Nephron progenitor cell (in vitro differentiated cells): ENCODE measurements at regions not wholly inside any gene's neighbourhood (a gene's known extent, or its start where the extent isn't known, plus 50 kb on each side); places are given as distances from the start of the nearest gene placed in this dataset.
"Not testable (repeated sequence)": the region's sequence is repeated elsewhere in the genome, so short reads cannot be mapped to it uniquely, and the experiment has no call there.

ENCODE experiments used
- DNase-seq: peaks from one replicate; pipeline ENCODE4 v3.0.0; 2021
- H3K27ac Mint-ChIP-seq: 2 replicates; pipeline ENCODE4 v1.8.0; 2021; ENCODE audit warnings: mild to moderate bottlenecking, moderate library complexity, mixed read lengths
- H3K27me3 Mint-ChIP-seq: 2 replicates; pipeline ENCODE4 v1.8.0; 2021; ENCODE audit warnings: mild to moderate bottlenecking, low read depth, mixed read lengths; ENCODE audit not compliant: poor library complexity
- H3K36me3 Mint-ChIP-seq: 2 replicates; pipeline ENCODE4 v1.8.0; 2021; ENCODE audit warnings: low read depth, mixed read lengths
- H3K4me1 Mint-ChIP-seq: 2 replicates; pipeline ENCODE4 v1.8.0; 2021; ENCODE audit warnings: mixed read lengths
- H3K4me3 Mint-ChIP-seq: 2 replicates; pipeline ENCODE4 v1.8.0; 2021; ENCODE audit warnings: mild to moderate bottlenecking, moderate library complexity, mixed read lengths
- H3K9me3 Mint-ChIP-seq: 2 replicates; pipeline ENCODE4 v1.8.0; 2021; ENCODE audit warnings: mild to moderate bottlenecking, moderate library complexity, mixed read lengths

DNA sequence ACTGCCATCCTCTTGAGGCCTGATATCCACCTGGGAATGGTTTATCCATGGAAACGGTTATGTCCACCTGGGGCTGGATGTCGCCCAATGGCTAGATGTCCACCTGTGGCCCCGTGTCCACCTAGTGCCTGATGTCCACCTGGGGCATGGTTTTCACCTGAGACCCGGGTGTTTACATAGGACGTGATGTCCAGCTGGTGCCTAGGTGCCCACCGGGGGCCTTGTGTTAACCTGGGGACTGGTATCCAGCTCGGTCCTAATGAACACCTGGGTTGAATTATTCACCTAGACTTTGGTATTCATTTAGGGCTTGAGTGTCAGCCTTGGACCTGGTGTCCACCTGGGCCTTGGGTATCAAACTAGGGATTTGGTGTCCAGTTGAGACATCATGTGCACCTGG lies 202.7 kb downstream of the POTEG start:
- not testable (repeated sequence) for H3K4me1 Mint-ChIP-seq, H3K4me3 Mint-ChIP-seq, DNase-seq, H3K36me3 Mint-ChIP-seq, H3K9me3 Mint-ChIP-seq, H3K27me3 Mint-ChIP-seq, H3K27ac Mint-ChIP-seq

DNA sequence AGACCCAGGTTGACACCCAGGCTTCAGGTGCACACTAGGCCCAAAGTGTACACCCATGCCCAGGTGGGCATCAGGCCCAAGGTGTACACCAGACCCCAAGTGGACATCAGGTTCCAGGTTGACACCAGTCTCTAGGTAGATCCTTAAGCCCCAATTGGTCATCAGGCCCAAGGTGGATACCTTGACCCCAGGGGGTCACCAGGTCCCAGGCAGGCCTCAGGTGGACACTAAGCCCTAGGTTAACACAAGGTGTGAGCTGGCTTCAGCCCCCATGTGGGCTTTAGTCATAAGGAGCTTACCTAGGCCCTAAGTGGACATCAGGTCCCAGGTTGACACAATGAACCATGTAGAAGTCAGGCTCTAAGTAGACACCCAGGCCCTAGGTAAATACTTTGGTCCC lies 200.1 kb downstream of the POTEG start:
- H3K9me3 Mint-ChIP-seq, H3K27ac Mint-ChIP-seq, H3K4me3 Mint-ChIP-seq, H3K4me1 Mint-ChIP-seq, DNase-seq, H3K36me3 Mint-ChIP-seq, H3K27me3 Mint-ChIP-seq: not testable (repeated sequence)

- not testable (repeated sequence) for DNase-seq, H3K36me3 Mint-ChIP-seq, H3K4me3 Mint-ChIP-seq, H3K27me3 Mint-ChIP-seq, H3K9me3 Mint-ChIP-seq, H3K27ac Mint-ChIP-seq, H3K4me1 Mint-ChIP-seq
These were observed 196.5 kb downstream of the POTEG start for GRCh38 chr14:19237656-19238055.

GRCh38 chr14:19238584-19238983 lies 195.6 kb downstream of the POTEG start:
- H3K27ac Mint-ChIP-seq, H3K36me3 Mint-ChIP-seq, H3K27me3 Mint-ChIP-seq, H3K4me3 Mint-ChIP-seq, H3K9me3 Mint-ChIP-seq, H3K4me1 Mint-ChIP-seq, DNase-seq: not testable (repeated sequence)

GRCh38 chr14:19239981-19240380 lies 194.2 kb downstream of the POTEG start:
- not testable (repeated sequence) for H3K27me3 Mint-ChIP-seq, H3K27ac Mint-ChIP-seq, H3K36me3 Mint-ChIP-seq, DNase-seq, H3K4me3 Mint-ChIP-seq, H3K4me1 Mint-ChIP-seq, H3K9me3 Mint-ChIP-seq

- not testable (repeated sequence) for DNase-seq
These were observed 193.8 kb downstream of the POTEG start for GRCh38 chr14:19240387-19240786.

GRCh38 chr14:19241451-19241850 lies 192.7 kb downstream of the POTEG start:
- H3K4me3 Mint-ChIP-seq = not testable (repeated sequence)

More at GRCh38 chr14:19240387-19240786, 193.8 kb downstream of the POTEG start:
- not testable (repeated sequence) for H3K4me1 Mint-ChIP-seq, H3K4me3 Mint-ChIP-seq, H3K27me3 Mint-ChIP-seq, H3K9me3 Mint-ChIP-seq, H3K27ac Mint-ChIP-seq, H3K36me3 Mint-ChIP-seq

GRCh38 chr14:19242529-19242928 lies 191.6 kb downstream of the POTEG start:
- not testable (repeated sequence) for H3K9me3 Mint-ChIP-seq, H3K27ac Mint-ChIP-seq, H3K4me1 Mint-ChIP-seq, H3K36me3 Mint-ChIP-seq, H3K27me3 Mint-ChIP-seq, H3K4me3 Mint-ChIP-seq, DNase-seq

More at GRCh38 chr14:19241451-19241850, 192.7 kb downstream of the POTEG start:
- not testable (repeated sequence) for H3K27ac Mint-ChIP-seq, H3K27me3 Mint-ChIP-seq, H3K9me3 Mint-ChIP-seq, DNase-seq, H3K4me1 Mint-ChIP-seq, H3K36me3 Mint-ChIP-seq

- DNase-seq, H3K9me3 Mint-ChIP-seq, H3K4me3 Mint-ChIP-seq, H3K27ac Mint-ChIP-seq, H3K36me3 Mint-ChIP-seq, H3K27me3 Mint-ChIP-seq, H3K4me1 Mint-ChIP-seq: not testable (repeated sequence)
These were observed 167.2 kb downstream of the POTEG start for GRCh38 chr14:19266908-19267307.

GRCh38 chr14:19267636-19268035 lies 166.5 kb downstream of the POTEG start:
- not testable (repeated sequence) for H3K4me3 Mint-ChIP-seq, H3K36me3 Mint-ChIP-seq, H3K27ac Mint-ChIP-seq, H3K9me3 Mint-ChIP-seq, H3K27me3 Mint-ChIP-seq, DNase-seq, H3K4me1 Mint-ChIP-seq

- not testable (repeated sequence) for H3K9me3 Mint-ChIP-seq, DNase-seq, H3K27me3 Mint-ChIP-seq, H3K27ac Mint-ChIP-seq, H3K4me3 Mint-ChIP-seq, H3K4me1 Mint-ChIP-seq, H3K36me3 Mint-ChIP-seq
These were observed 166.0 kb downstream of the POTEG start for GRCh38 chr14:19268047-19268627.

- not testable (repeated sequence) for H3K4me1 Mint-ChIP-seq, H3K27me3 Mint-ChIP-seq, H3K27ac Mint-ChIP-seq, H3K4me3 Mint-ChIP-seq, H3K9me3 Mint-ChIP-seq, H3K36me3 Mint-ChIP-seq, DNase-seq
These were observed 161.9 kb downstream of the POTEG start for GRCh38 chr14:19272235-19272634.

DNA sequence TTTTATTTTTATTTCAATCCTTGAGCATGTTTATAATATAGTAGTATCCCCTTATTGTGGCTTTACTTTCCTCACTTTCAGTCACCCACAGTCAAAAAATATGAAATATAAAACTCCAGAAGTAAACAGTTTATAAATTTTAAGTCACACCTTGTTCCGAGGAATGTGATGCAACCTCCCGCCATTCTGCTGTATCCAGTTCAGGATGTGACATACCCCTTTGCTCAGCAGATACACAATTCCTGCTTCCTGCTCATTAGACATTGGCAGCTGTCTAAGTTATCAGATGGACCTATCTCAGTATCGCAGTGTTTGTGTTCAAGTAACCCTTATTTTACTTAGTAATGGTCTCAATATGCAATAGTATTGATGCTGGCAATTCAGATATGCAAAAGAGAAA lies 144.5 kb downstream of the POTEG start:
- not testable (repeated sequence) for H3K4me1 Mint-ChIP-seq, H3K27ac Mint-ChIP-seq, H3K4me3 Mint-ChIP-seq, H3K9me3 Mint-ChIP-seq, H3K27me3 Mint-ChIP-seq, DNase-seq, H3K36me3 Mint-ChIP-seq

DNA sequence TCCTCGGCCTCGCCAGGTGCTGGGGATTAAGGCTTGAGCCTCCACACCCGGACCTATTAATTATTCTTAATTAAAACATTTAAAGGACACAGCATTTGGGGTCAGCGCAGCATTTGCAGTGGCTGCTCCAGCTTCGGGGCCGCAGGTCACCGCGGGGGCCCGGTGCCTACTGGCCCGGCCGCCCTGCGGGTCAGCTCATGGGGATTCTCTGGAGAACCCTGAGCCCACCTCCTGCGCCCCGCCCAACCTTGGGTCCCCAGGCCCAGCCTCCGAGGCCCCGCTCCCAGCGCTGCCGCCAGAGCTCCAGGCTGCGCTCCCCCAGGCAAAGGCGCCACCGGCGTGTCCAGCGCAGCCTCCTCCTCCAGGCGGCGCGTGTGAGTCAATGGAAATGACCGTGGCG lies 133.9 kb downstream of the POTEG start:
- DNase-seq, H3K27ac Mint-ChIP-seq, H3K36me3 Mint-ChIP-seq, H3K4me1 Mint-ChIP-seq, H3K27me3 Mint-ChIP-seq, H3K4me3 Mint-ChIP-seq, H3K9me3 Mint-ChIP-seq: not testable (repeated sequence)

- H3K27ac Mint-ChIP-seq, H3K27me3 Mint-ChIP-seq, H3K4me1 Mint-ChIP-seq, H3K4me3 Mint-ChIP-seq, H3K9me3 Mint-ChIP-seq, DNase-seq, H3K36me3 Mint-ChIP-seq: not testable (repeated sequence)
These were observed 133.3 kb downstream of the POTEG start for GRCh38 chr14:19300838-19301237.

- H3K36me3 Mint-ChIP-seq, H3K27ac Mint-ChIP-seq, H3K9me3 Mint-ChIP-seq, H3K4me1 Mint-ChIP-seq, DNase-seq, H3K4me3 Mint-ChIP-seq, H3K27me3 Mint-ChIP-seq: not testable (repeated sequence)
These were observed 130.3 kb downstream of the POTEG start for GRCh38 chr14:19303844-19304243.
